SU-DHL-6 (cell line): ENCODE measurements at regions not wholly inside any gene's neighbourhood (a gene's known extent, or its start where the extent isn't known, plus 50 kb on each side); places are given as distances from the start of the nearest gene placed in this dataset.

ENCODE experiments used
- H2AFZ ChIP-seq: fragments of 200-600 bp; sonication (generic); 2 replicates; pipeline ENCODE4 v1.6.1; 2014; ENCODE audit warnings: low read depth, mild to moderate bottlenecking, moderate library complexity, mixed read lengths, antibody characterized with exemption, low read length; ENCODE audit not compliant: severe bottlenecking
- H3F3A ChIP-seq: fragments of 200-600 bp; shearing (Covaris generic); 2 replicates; pipeline ENCODE4 v1.6.0; 2016; ENCODE audit warnings: antibody characterized with exemption, mild to moderate bottlenecking; ENCODE audit not compliant: insufficient read depth
- H3K27ac ChIP-seq: fragments of 200-600 bp; sonication (generic); 2 replicates; pipeline ENCODE4 v1.5.1; 2016; ENCODE audit warnings: low read depth, mild to moderate bottlenecking, low read length, moderate library complexity, mixed read lengths
- H3K27me3 ChIP-seq: fragments of 200-600 bp; sonication (generic), shearing (Covaris generic); 2 replicates; pipeline ENCODE4 v1.6.0; 2014; ENCODE audit warnings: mild to moderate bottlenecking, low read length
- H3K36me3 ChIP-seq: fragments of 200-600 bp; sonication (generic); 2 replicates; pipeline ENCODE4 v1.6.1; 2014; ENCODE audit warnings: mild to moderate bottlenecking, low read length, mixed read lengths
- H3K4me2 ChIP-seq: fragments of 300-600, 200-600 bp; shearing (Covaris generic), sonication (generic); 2 replicates; pipeline ENCODE4 v1.6.0; 2014; ENCODE audit warnings: low read length, low read depth, mild to moderate bottlenecking; ENCODE audit not compliant: poor library complexity, severe bottlenecking
- H3K4me3 ChIP-seq: fragments of 200-600 bp; sonication (generic); 2 replicates; pipeline ENCODE4 v1.5.1; 2014; ENCODE audit warnings: antibody characterized with exemption, low read length, mild to moderate bottlenecking, mixed read lengths; ENCODE audit not compliant: insufficient read depth, poor library complexity, severe bottlenecking
- H3K79me2 ChIP-seq: fragments of 200-600 bp; sonication (generic); 2 replicates; pipeline ENCODE4 v1.6.1; 2014; ENCODE audit warnings: mild to moderate bottlenecking, low read length, moderate library complexity; ENCODE audit not compliant: insufficient read depth
- H3K9ac ChIP-seq: fragments of 200-600 bp; sonication (generic); 2 replicates; pipeline ENCODE4 v1.7.0; 2014; ENCODE audit warnings: mild to moderate bottlenecking, low read length
- H3K9me2 ChIP-seq: fragments of 200-600 bp; sonication (generic); replicated peaks from 2 replicates; pipeline ENCODE4 v1.6.1; 2014; ENCODE audit warnings: low read length; ENCODE audit not compliant: insufficient read depth
- H3K9me3 ChIP-seq: fragments of 200-600 bp; sonication (generic); 2 replicates; pipeline ENCODE4 v1.6.1; 2014; ENCODE audit warnings: low read length, mixed read lengths; ENCODE audit not compliant: insufficient read depth
- H4K20me1 ChIP-seq: fragments of 200-600 bp; sonication (generic); 2 replicates; pipeline ENCODE4 v1.6.1; 2014; ENCODE audit warnings: low read depth, mild to moderate bottlenecking, antibody characterized with exemption, low read length, moderate library complexity, mixed read lengths
- CTCF ChIP-seq: fragments of 200-600 bp; sonication (generic); IDR thresholded peaks from one replicate; pipeline ENCODE4 v1.5.1; 2017; ENCODE audit warnings: antibody characterized with exemption, mild to moderate bottlenecking, low read length, moderate library complexity; ENCODE audit not compliant: insufficient read depth, poor library complexity, severe bottlenecking
- EZH2phosphoT487 ChIP-seq: fragments of 200-600 bp; sonication (generic), shearing (Covaris generic); conservative IDR thresholded peaks from 2 replicates; pipeline ENCODE4 v1.6.1; 2018; ENCODE audit warnings: mild to moderate bottlenecking, antibody characterized with exemption, low read length, moderate library complexity, mixed read lengths

DNA sequence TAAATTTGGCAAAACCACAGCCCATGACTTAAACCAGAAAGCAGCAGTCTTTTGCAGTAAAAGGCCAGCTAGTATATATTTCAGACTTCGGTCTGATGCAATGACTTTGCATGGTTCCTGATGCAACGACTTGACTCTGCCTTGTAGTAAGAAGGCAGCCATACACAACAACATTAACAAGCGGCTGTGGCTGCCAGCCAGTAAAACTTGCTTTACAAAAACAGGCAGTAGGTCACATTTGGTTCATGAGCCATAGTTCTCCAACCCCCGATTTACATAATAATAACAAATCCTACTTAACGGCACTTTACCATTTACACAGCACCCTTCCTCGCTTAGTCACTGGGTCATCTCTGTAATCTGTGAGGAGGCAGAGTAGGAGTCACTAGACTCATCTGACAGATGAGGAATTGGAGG is 410.3 kb downstream of the LRATD1 start:
- no peak for TF ChIP-seq CTCF
- no peaks in the 10 kb centered on the region for H3K9me3 ChIP-seq
- H3K9ac ChIP-seq = no peak overlapping the region
- no peak overlapping the region for H2AFZ ChIP-seq
- no peak overlapping the region for H3K4me2 ChIP-seq
- H3F3A ChIP-seq = no peaks in the 10 kb centered on the region
- H4K20me1 ChIP-seq = no peaks in the 10 kb centered on the region
- H3K27ac ChIP-seq = no peak overlapping the region
- H3K36me3 ChIP-seq = no peaks in the 10 kb centered on the region
- H3K4me3 ChIP-seq = no peak overlapping the region
- H3K9me2 ChIP-seq = no peaks in the 10 kb centered on the region
- H3K79me2 ChIP-seq = no peaks in the 10 kb centered on the region
- H3K27me3 ChIP-seq = no peaks in the 10 kb centered on the region

- no peaks in the 10 kb centered on the region for H3K9me3 ChIP-seq
- no peaks in the 10 kb centered on the region for H3K9me2 ChIP-seq
- no peak overlapping the region for H2AFZ ChIP-seq
- no peak overlapping the region for H3K4me3 ChIP-seq
- no peaks in the 10 kb centered on the region for H3K36me3 ChIP-seq
- H3K27me3 ChIP-seq = no peaks in the 10 kb centered on the region
- H3K79me2 ChIP-seq = no peaks in the 10 kb centered on the region
- no peaks in the 10 kb centered on the region for H4K20me1 ChIP-seq
- H3K4me2 ChIP-seq = no peak overlapping the region
- TF ChIP-seq CTCF (no peak), EZH2phosphoT487 (no peak)
- no peaks in the 10 kb centered on the region for H3F3A ChIP-seq
- H3K27ac ChIP-seq = no peak overlapping the region
- H3K9ac ChIP-seq = no peak overlapping the region
Observed at GRCh38 chr2:15043336-15044058, 411.0 kb downstream of the LRATD1 start.

DNA sequence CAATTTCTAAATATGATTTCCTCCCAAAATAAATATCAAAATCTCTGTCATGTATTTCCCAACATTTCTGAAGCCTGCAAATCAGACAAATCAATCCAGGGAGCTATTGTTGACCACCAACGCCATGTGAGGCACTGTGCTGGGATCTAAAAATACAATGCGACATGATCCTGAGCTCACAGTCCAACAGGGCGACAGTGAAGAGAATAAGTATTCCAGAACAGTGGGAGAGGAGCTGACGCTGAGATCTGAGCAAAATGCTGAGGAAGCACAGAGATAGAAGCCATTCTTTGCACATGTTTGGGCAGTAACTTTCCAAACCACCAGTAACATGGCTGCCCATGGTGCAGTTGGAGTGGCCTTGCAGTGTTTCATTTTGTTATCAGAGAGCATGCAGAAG is 412.5 kb downstream of the LRATD1 start:
- H2AFZ ChIP-seq = no peak overlapping the region
- H3K4me3 ChIP-seq = no peak overlapping the region

More for the DNA sequence above, 412.5 kb downstream of the LRATD1 start:
- H3F3A ChIP-seq = no peaks in the 10 kb centered on the region
- H3K27me3 ChIP-seq = no peaks in the 10 kb centered on the region
- H3K9ac ChIP-seq = no peak overlapping the region
- no peaks in the 10 kb centered on the region for H4K20me1 ChIP-seq
- no peaks in the 10 kb centered on the region for H3K9me2 ChIP-seq
- H3K27ac ChIP-seq = no peak overlapping the region
- no peak overlapping the region for H3K4me2 ChIP-seq
- no peaks in the 10 kb centered on the region for H3K36me3 ChIP-seq
- no peaks in the 10 kb centered on the region for H3K9me3 ChIP-seq
- no peak for TF ChIP-seq CTCF
- no peak for TF ChIP-seq EZH2phosphoT487
- H3K79me2 ChIP-seq = no peaks in the 10 kb centered on the region
